K562 (cell line): ENCODE measurements at regions not wholly inside any gene's neighbourhood (a gene's known extent, or its start where the extent isn't known, plus 50 kb on each side); places are given as distances from the start of the nearest gene placed in this dataset.

Source experiments
- ATAC-seq: fragments of 200-7000 bp; cut with Tn5 transposase; 3 replicates; pipeline ENCODE4 v1.9.1; 2020; ENCODE audit warnings: moderate library complexity
- BruUV-seq: library from RNA; stranded (reverse); fragments of 400-500 nt; replicated peaks from 2 replicates; lab custom pipeline; 2021; lab: Mats Ljungman, UMichigan
- CTCF ChIA-PET: fragments of 300-600 bp; formaldehyde crosslinking; extraction: SDS; loops from one replicate; lab custom pipeline; 2021; ENCODE audit warnings: low intra/inter-chr PET ratio; lab: Yijun Ruan, JAX
- POLR2A ChIA-PET: fragments of 300-600, 350-650 bp; sonication (Branson Sonifier 250); formaldehyde crosslinking; extraction: SDS; loops from one replicate; lab custom pipeline; 2021; ENCODE audit warnings: antibody characterized with exemption, inconsistent platforms; lab: Yijun Ruan, JAX
- DNase-seq, 4 experiments: peaks; one replicate each; pipeline versions ENCODE4 v3.0.0 to v3.0.0-alpha.2; 2011 to 2018; ENCODE audit warnings: low spot score in 3 of 4, mixed read lengths in 3 of 4; ENCODE audit errors: extremely low read depth in 1 of 4
- FAIRE-seq: peaks from 2 replicates; lab custom pipeline; 2011; peaks lifted over from hg19 to GRCh38; lab: Jason Lieb, UNC
- H2AFZ ChIP-seq: 2 replicates; pipeline ENCODE4 v1.6.0; 2011; ENCODE audit warnings: low read depth, low read length, control low read depth, inconsistent platforms
- H3K27ac ChIP-seq: fragments of 200-600 bp; 3 replicates; pipeline ENCODE4 v1.8.0; 2011; ENCODE audit warnings: low read depth, mild to moderate bottlenecking, control low read depth, inconsistent platforms, low read length, moderate library complexity, mixed read lengths; ENCODE audit errors: extremely low read depth
- H3K27me3 ChIP-seq, 2 experiments: fragments of 300-600 bp in 1 of 2; 2 replicates in 1 of 2; 3 replicates in 1 of 2; pipeline versions ENCODE4 v1.6.0 to v1.8.0; 2011; ENCODE audit warnings: inconsistent platforms in 2 of 2, low read length in 2 of 2, mild to moderate bottlenecking in 1 of 2, mixed read lengths in 1 of 2, moderate library complexity in 1 of 2; ENCODE audit not compliant: control insufficient read depth in 2 of 2, insufficient read depth in 2 of 2
- H3K36me3 ChIP-seq: fragments of 300-600 bp; 3 replicates; pipeline ENCODE4 v1.8.0; 2011; ENCODE audit warnings: mild to moderate bottlenecking, low read length, inconsistent platforms; ENCODE audit not compliant: control insufficient read depth, insufficient read depth
- H3K4me1 ChIP-seq, 2 experiments: fragments of 200-600 bp in 1 of 2; replicated peaks in 1 of 2; 2 replicates in 1 of 2; 3 replicates in 1 of 2; pipeline versions ENCODE4 v1.5.1 to v1.8.0; 2011; ENCODE audit warnings: inconsistent platforms in 2 of 2, low read length in 2 of 2, mild to moderate bottlenecking in 1 of 2, mixed read lengths in 1 of 2, moderate library complexity in 1 of 2; ENCODE audit not compliant: control insufficient read depth in 2 of 2, insufficient read depth in 2 of 2
- H3K4me2 ChIP-seq: 2 replicates; pipeline ENCODE4 v1.6.1; 2011; ENCODE audit warnings: low read length, control low read depth, inconsistent platforms, mixed read lengths; ENCODE audit not compliant: insufficient read depth
- H3K4me3 ChIP-seq: fragments of 200-600 bp; sonication (generic), shearing (Covaris generic); 2 replicates; pipeline ENCODE4 v1.5.1; 2016; ENCODE audit warnings: control low read depth, inconsistent platforms
- H3K79me2 ChIP-seq: fragments of 200-600 bp; 3 replicates; pipeline ENCODE4 v1.8.0; 2011; ENCODE audit warnings: low read length, inconsistent platforms; ENCODE audit not compliant: control insufficient read depth, insufficient read depth
- H3K9ac ChIP-seq, 2 experiments: 2 replicates each; pipeline versions ENCODE4 v1.6.0 to v1.6.1; 2011; ENCODE audit warnings: low read depth in 2 of 2, low read length in 2 of 2, control low read depth in 1 of 2, inconsistent platforms in 1 of 2, mild to moderate bottlenecking in 1 of 2, mixed read lengths in 1 of 2; ENCODE audit not compliant: insufficient read depth in 1 of 2
- H3K9me1 ChIP-seq: one replicate; pipeline ENCODE4 v1.6.0; 2011; ENCODE audit warnings: inconsistent platforms, mild to moderate bottlenecking, low read length, moderate library complexity; ENCODE audit not compliant: control insufficient read depth, insufficient read depth
- H3K9me3 ChIP-seq: replicated peaks from 2 replicates; pipeline ENCODE4 v1.5.1; 2011; ENCODE audit warnings: low read depth, low read length, inconsistent platforms; ENCODE audit not compliant: control insufficient read depth, insufficient read depth
- H4K20me1 ChIP-seq: replicated peaks from 2 replicates; pipeline ENCODE4 v1.6.1; 2011; ENCODE audit warnings: low read length, inconsistent platforms, mixed read lengths; ENCODE audit not compliant: control insufficient read depth, insufficient read depth
- E2F3 ChIP-seq: fragments of 250-450 bp; sonication (Bioruptor Pico); IDR thresholded peaks from 2 replicates; pipeline ENCODE4 v1.4.0; 2020; ENCODE audit warnings: mild to moderate bottlenecking
- EGR1 ChIP-seq: fragments of 450-650 bp; conservative IDR thresholded peaks from 2 replicates; pipeline ENCODE4 v1.6.1; 2017; ENCODE audit warnings: mild to moderate bottlenecking
- ETV6 ChIP-seq, 3 experiments: fragments of 150-350 bp in 1 of 3; sonication (generic) in 1 of 3; formaldehyde crosslinking in 1 of 3; IDR thresholded peaks; 2 replicates each; pipeline versions ENCODE4 v1.6.1 to v1.8.0; 2014 to 2022; ENCODE audit warnings: borderline replicate concordance in 2 of 3, low read depth in 2 of 3, antibody characterized with exemption in 1 of 3, low read length in 1 of 3, mild to moderate bottlenecking in 1 of 3, missing genetic modification reagents in 1 of 3
- FOS ChIP-seq: IDR thresholded peaks from 3 replicates; pipeline ENCODE4 v1.6.1; 2011; ENCODE audit not compliant: insufficient read length; ENCODE audit errors: extremely low read depth
- MTF1 ChIP-seq: fragments of 250-450 bp; sonication (Bioruptor Pico); IDR thresholded peaks from 2 replicates; pipeline ENCODE4 v1.9.0; 2021; ENCODE audit warnings: moderate library complexity, mild to moderate bottlenecking, inconsistent platforms, borderline replicate concordance
- TAL1 ChIP-seq: fragments of 450-650 bp; IDR thresholded peaks from 2 replicates; pipeline ENCODE4 v1.6.1; 2016; ENCODE audit warnings: mild to moderate bottlenecking
- ZNF280A ChIP-seq: fragments of 450-650 bp; IDR thresholded peaks from 2 replicates; pipeline ENCODE4 v1.6.1; 2018; ENCODE audit warnings: mild to moderate bottlenecking, low read depth; ENCODE audit not compliant: partially characterized antibody
- ZNF717 ChIP-seq: fragments of 250-450 bp; sonication (Bioruptor Pico); IDR thresholded peaks from 2 replicates; pipeline ENCODE4 v1.5.0; 2021
- WGBS: fragments of 100-300 bp; shearing (Covaris generic); methylation state at CpG from one replicate; pipeline ENCODE4 v1.1.6; 2016; ENCODE audit warnings: low coverage, mixed read lengths; ENCODE audit not compliant: insufficient coverage; ENCODE audit errors: missing lambda C conversion rate; 5-methylcytosine and 5-hydroxymethylcytosine counted together
- in situ Hi-C: fragments of 300-500 bp; cut with MboI; formaldehyde crosslinking; loops from 4 replicates; pipeline ENCODE4 v1.15.0; 2018; ENCODE audit warnings: inconsistent platforms, mixed read lengths
- intact Hi-C: fragments of 100-400 bp; cut with micrococcal nuclease; formaldehyde crosslinking; loops from 2 replicates; pipeline ENCODE4 v1.14.2; 2022
- TF ChIP-seq, protein P1 (sequence below): fragments of 450-650 bp; formaldehyde crosslinking; IDR thresholded peaks from 2 replicates; pipeline ENCODE4 v1.4.0; 2022; ENCODE audit warnings: missing genetic modification characterization

GRCh38 chr5:23389291-23390101 lies 117.9 kb upstream of the PRDM9 start:
- Histone ChIP-seq H4K20me1 (no peaks in the 10 kb centered on the region), H3K9me3 (no peaks in the 10 kb centered on the region; the same call in 1 of the 2 replicates), H3K9me1 (no peaks in the 10 kb centered on the region), H3K4me2 (no peak overlapping the region), H3K27ac (no peak overlapping the region), H3K79me2 (no peaks in the 10 kb centered on the region), H2AFZ (no peak overlapping the region), H3K36me3 (no peaks in the 10 kb centered on the region), H3K9ac (no peak overlapping the region), H3K4me1 (no peaks in the 10 kb centered on the region), H3K4me3 (no peak overlapping the region), H3K27me3 (no peaks in the 10 kb centered on the region)
- 6% methylated on average over 4 of the region's 4 CpGs for WGBS
- BruUV-seq, result no TSS peak
- ChIA-PET POLR2A (no interaction called here), CTCF (no interaction called here)
- DNase-seq, result no peak
- FAIRE-seq, result no peak
- intact Hi-C loops (no loop called here), in situ Hi-C loops (no loop called here)
- TF ChIP-seq EGR1, result no peak
- ATAC-seq, result no peak

DNA sequence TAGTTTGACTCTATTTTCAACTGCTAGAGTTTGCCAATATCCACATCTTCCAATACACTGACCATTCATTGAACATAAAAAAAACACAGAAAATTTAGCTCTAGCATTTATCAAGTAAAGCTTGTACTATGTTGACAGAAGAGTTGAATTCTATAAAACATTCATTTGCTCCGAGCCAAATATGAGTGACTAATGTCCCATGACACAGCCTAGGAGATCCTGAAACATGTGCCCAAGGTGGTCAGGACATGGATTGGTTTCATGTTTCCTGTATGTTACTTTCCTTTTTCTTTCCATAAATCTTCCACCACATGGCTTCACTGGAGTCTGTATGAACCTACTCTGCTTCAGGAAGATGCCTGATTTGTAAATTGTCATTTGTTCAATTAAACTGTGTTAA lies 122.4 kb upstream of the PRDM9 start:
- Histone ChIP-seq H3K4me1 (no peaks in the 10 kb centered on the region), H2AFZ (no peak overlapping the region), H3K27ac (no peak overlapping the region), H4K20me1 (no peaks in the 10 kb centered on the region), H3K9me1 (no peaks in the 10 kb centered on the region), H3K9ac (no peak overlapping the region), H3K9me3 (no peaks in the 10 kb centered on the region; the same call in 1 of the 2 replicates), H3K36me3 (no peaks in the 10 kb centered on the region), H3K27me3 (no peaks in the 10 kb centered on the region), H3K4me2 (no peak overlapping the region), H3K4me3 (no peak overlapping the region), H3K79me2 (no peaks in the 10 kb centered on the region)
- ChIA-PET POLR2A (no interaction called here), CTCF (no interaction called here)
- intact Hi-C loops, result no loop called here
- DNase-seq (no peak), ATAC-seq (no peak), FAIRE-seq (peak; percentile 6)
- no TSS peak for BruUV-seq
- in situ Hi-C loops, result no loop called here
- 0% methylated on average over 1 of the region's 1 CpG for WGBS
- TF ChIP-seq TAL1, result no peak
- TF ChIP-seq FOS, result no peak
- TF ChIP-seq E2F3 (CRISPR knock-in tag), result no peak
- TF ChIP-seq ZNF280A, result no peak
- no peak for TF ChIP-seq ETV6 (IDR thresholded peaks at IDR 0.05; ENCODE audit: borderline replicate concordance in 1 of 2, low read depth in 2 of 2, low read length in 1 of 2)
- TF ChIP-seq ETV6 (CRISPR knock-in tag; IDR thresholded peaks at IDR 0.05; ENCODE audit: borderline replicate concordance), result no peak
- TF ChIP-seq MTF1 (CRISPR knock-in tag), result no peak
- TF ChIP-seq, protein P1, sequence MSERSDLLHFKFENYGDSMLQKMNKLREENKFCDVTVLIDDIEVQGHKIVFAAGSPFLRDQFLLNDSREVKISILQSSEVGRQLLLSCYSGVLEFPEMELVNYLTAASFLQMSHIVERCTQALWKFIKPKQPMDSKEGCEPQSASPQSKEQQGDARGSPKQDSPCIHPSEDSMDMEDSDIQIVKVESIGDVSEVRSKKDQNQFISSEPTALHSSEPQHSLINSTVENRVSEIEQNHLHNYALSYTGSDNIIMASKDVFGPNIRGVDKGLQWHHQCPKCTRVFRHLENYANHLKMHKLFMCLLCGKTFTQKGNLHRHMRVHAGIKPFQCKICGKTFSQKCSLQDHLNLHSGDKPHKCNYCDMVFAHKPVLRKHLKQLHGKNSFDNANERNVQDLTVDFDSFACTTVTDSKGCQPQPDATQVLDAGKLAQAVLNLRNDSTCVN, result no peak
- TF ChIP-seq ZNF717, result no peak
- TF ChIP-seq, all 486 proteins: peak for 0
